Keratinocyte (primary cell): ENCODE measurements at regions not wholly inside any gene's neighbourhood (a gene's known extent, or its start where the extent isn't known, plus 50 kb on each side); places are given as distances from the start of the nearest gene placed in this dataset.

Experiments used
- DNase-seq: peaks from one replicate; pipeline ENCODE4 v3.0.0-alpha.2; 2011; ENCODE audit warnings: low read depth, missing footprints, low spot score
- FAIRE-seq: peaks from 2 replicates; lab custom pipeline; 2011; peaks lifted over from hg19 to GRCh38; lab: Jason Lieb, UNC
- H2AFZ ChIP-seq: 2 replicates; pipeline ENCODE4 v1.6.0; 2012; ENCODE audit warnings: low read length, control low read depth, inconsistent platforms; ENCODE audit not compliant: control insufficient read depth
- H3K27ac ChIP-seq: 2 replicates; pipeline ENCODE4 v1.5.1; 2011; ENCODE audit warnings: low read length; ENCODE audit not compliant: control insufficient read depth, insufficient read depth
- H3K27me3 ChIP-seq: 3 replicates; pipeline ENCODE4 v1.6.0; 2011; ENCODE audit warnings: low read length; ENCODE audit not compliant: control insufficient read depth, insufficient read depth; ENCODE audit errors: extremely low read depth
- H3K36me3 ChIP-seq, 2 experiments: 2 replicates in 1 of 2; 3 replicates in 1 of 2; pipeline ENCODE4 v1.5.1; 2011; ENCODE audit warnings: low read length in 2 of 2, mild to moderate bottlenecking in 1 of 2; ENCODE audit not compliant: control insufficient read depth in 2 of 2, insufficient read depth in 2 of 2; ENCODE audit errors: extremely low read depth in 1 of 2
- H3K4me1 ChIP-seq: 3 replicates; pipeline ENCODE4 v1.5.1; 2011; ENCODE audit warnings: low read length; ENCODE audit not compliant: control insufficient read depth, insufficient read depth; ENCODE audit errors: extremely low read depth
- H3K4me2 ChIP-seq: 3 replicates; pipeline ENCODE4 v1.6.0; 2011; ENCODE audit warnings: low read depth, low read length; ENCODE audit not compliant: control insufficient read depth, insufficient read depth; ENCODE audit errors: extremely low read depth
- H3K4me3 ChIP-seq, 3 experiments: fragments of 200-600 bp in 1 of 3; sonication (generic) in 1 of 3; 2 replicates in 2 of 3; 3 replicates in 1 of 3; pipeline ENCODE4 v1.5.1; 2011 to 2016; ENCODE audit warnings: low read length in 3 of 3, mild to moderate bottlenecking in 3 of 3, control low read depth in 2 of 3, inconsistent platforms in 1 of 3, low read depth in 1 of 3, mixed read lengths in 1 of 3, mixed run types in 1 of 3, moderate library complexity in 1 of 3; ENCODE audit not compliant: control insufficient read depth in 2 of 3, insufficient read depth in 2 of 3; ENCODE audit errors: extremely low read depth in 1 of 3
- H3K79me2 ChIP-seq: 2 replicates; pipeline ENCODE4 v1.6.0; 2012; ENCODE audit warnings: low read length; ENCODE audit not compliant: control insufficient read depth, insufficient read depth
- H3K9ac ChIP-seq: 3 replicates; pipeline ENCODE4 v1.6.0; 2011; ENCODE audit warnings: low read length; ENCODE audit not compliant: control insufficient read depth, insufficient read depth; ENCODE audit errors: extremely low read depth
- H3K9me1 ChIP-seq: 3 replicates; pipeline ENCODE4 v1.6.0; 2011; ENCODE audit warnings: low read length; ENCODE audit not compliant: control insufficient read depth, insufficient read depth; ENCODE audit errors: extremely low read depth
- H3K9me3 ChIP-seq: 2 replicates; pipeline ENCODE4 v1.5.1; 2012; ENCODE audit warnings: low read depth, low read length; ENCODE audit not compliant: control insufficient read depth
- H4K20me1 ChIP-seq: 3 replicates; pipeline ENCODE4 v1.6.0; 2011; ENCODE audit warnings: low read length; ENCODE audit not compliant: control insufficient read depth, insufficient read depth; ENCODE audit errors: extremely low read depth
- EZH2 ChIP-seq: IDR thresholded peaks from one replicate; pipeline ENCODE4 v1.6.1; 2012; ENCODE audit warnings: inconsistent platforms, mild to moderate bottlenecking, low read length, moderate library complexity
- dilution Hi-C: fragments of 300-500 bp; cut with MboI; formaldehyde crosslinking; loops from one replicate; pipeline ENCODE4 v1.7.0; 2020; ENCODE audit warnings: low sequenced_read_pairs; ENCODE audit not compliant: extremely low pct_ligation_motif_present
- TF ChIP-seq, protein P1 (sequence below), 3 experiments: IDR thresholded peaks in 1 of 3; conservative IDR thresholded peaks in 1 of 3; optimal IDR thresholded peaks in 1 of 3; 2 replicates in 2 of 3; 3 replicates in 1 of 3; pipeline versions ENCODE3 to v1.5.1; 2011; ENCODE audit warnings: low read length in 3 of 3, mild to moderate bottlenecking in 3 of 3, moderate library complexity in 2 of 3, control low read depth in 1 of 3, inconsistent platforms in 1 of 3; ENCODE audit not compliant: insufficient read depth in 2 of 3; ENCODE audit errors: extremely low read depth in 1 of 3

DNA sequence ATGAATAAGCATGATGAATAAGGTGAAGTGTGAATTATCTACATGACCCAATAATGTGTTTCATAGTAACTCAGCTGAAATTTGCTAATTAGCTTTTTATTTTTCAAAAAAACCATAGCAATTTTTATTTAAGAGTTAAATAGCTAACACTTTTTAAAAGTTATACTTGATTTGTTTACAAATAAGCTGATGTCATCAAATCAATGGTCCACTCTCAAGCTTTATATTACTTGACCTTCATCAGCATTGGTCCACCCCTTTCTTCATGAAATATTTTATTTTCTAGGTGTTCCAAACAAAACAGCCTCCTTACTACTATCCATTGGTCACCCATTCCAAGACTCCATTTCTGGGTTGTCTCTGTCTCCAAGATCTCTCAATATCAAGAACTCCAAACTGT is 649.0 kb upstream of the TENM3 start:
- H4K20me1 ChIP-seq: no peaks in the 10 kb centered on the region
- H3K9ac ChIP-seq: no peak overlapping the region
- H3K4me3 ChIP-seq: no peak overlapping the region
- no peak for FAIRE-seq
- H3K9me3 ChIP-seq: no peaks in the 10 kb centered on the region
- no peak overlapping the region for H3K4me2 ChIP-seq
- no peak overlapping the region for H2AFZ ChIP-seq
- DNase-seq: no peak
- no peak overlapping the region for H3K27ac ChIP-seq
- dilution Hi-C loops: no loop called here
- H3K36me3 ChIP-seq: no peaks in the 10 kb centered on the region
- no peak for TF ChIP-seq EZH2
- TF ChIP-seq, protein P1, sequence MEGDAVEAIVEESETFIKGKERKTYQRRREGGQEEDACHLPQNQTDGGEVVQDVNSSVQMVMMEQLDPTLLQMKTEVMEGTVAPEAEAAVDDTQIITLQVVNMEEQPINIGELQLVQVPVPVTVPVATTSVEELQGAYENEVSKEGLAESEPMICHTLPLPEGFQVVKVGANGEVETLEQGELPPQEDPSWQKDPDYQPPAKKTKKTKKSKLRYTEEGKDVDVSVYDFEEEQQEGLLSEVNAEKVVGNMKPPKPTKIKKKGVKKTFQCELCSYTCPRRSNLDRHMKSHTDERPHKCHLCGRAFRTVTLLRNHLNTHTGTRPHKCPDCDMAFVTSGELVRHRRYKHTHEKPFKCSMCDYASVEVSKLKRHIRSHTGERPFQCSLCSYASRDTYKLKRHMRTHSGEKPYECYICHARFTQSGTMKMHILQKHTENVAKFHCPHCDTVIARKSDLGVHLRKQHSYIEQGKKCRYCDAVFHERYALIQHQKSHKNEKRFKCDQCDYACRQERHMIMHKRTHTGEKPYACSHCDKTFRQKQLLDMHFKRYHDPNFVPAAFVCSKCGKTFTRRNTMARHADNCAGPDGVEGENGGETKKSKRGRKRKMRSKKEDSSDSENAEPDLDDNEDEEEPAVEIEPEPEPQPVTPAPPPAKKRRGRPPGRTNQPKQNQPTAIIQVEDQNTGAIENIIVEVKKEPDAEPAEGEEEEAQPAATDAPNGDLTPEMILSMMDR (optimal IDR thresholded peaks at IDR 0.05 in 1 of 3, IDR thresholded peaks at IDR 0.05 in 1 of 3, conservative IDR thresholded peaks at IDR 0.05 in 1 of 3; ENCODE audit: extremely low read depth in 1 of 3, insufficient read depth in 2 of 3, low read length in 3 of 3): no peak
- no peaks in the 10 kb centered on the region for H3K4me1 ChIP-seq
- H3K9me1 ChIP-seq: no peaks in the 10 kb centered on the region
- no peaks in the 10 kb centered on the region for H3K27me3 ChIP-seq
- H3K79me2 ChIP-seq: no peaks in the 10 kb centered on the region

- Histone ChIP-seq H3K9me3 (no peaks in the 10 kb centered on the region), H3K9me1 (no peaks in the 10 kb centered on the region), H3K4me1 (no peaks in the 10 kb centered on the region), H3K27me3 (no peaks in the 10 kb centered on the region), H3K79me2 (no peaks in the 10 kb centered on the region), H3K4me3 (no peak overlapping the region), H3K27ac (no peak overlapping the region), H2AFZ (no peak overlapping the region), H3K9ac (no peak overlapping the region), H3K4me2 (no peak overlapping the region), H4K20me1 (no peaks in the 10 kb centered on the region), H3K36me3 (no peaks in the 10 kb centered on the region)
- FAIRE-seq (no peak), DNase-seq (no peak)
- TF ChIP-seq, protein P1 (optimal IDR thresholded peaks at IDR 0.05 in 1 of 3, IDR thresholded peaks at IDR 0.05 in 1 of 3, conservative IDR thresholded peaks at IDR 0.05 in 1 of 3; ENCODE audit: extremely low read depth in 1 of 3, insufficient read depth in 2 of 3, low read length in 3 of 3): no peak
- no peak for TF ChIP-seq EZH2
- dilution Hi-C loops: no loop called here
Measured at GRCh38 chr4:181595716-181596115, 647.5 kb upstream of the TENM3 start.
